Mesenchymal stem cell (in vitro differentiated cells and primary cell): ENCODE measurements at regions not wholly inside any gene's neighbourhood (a gene's known extent, or its start where the extent isn't known, plus 50 kb on each side); places are given as distances from the start of the nearest gene placed in this dataset.

Experiments used
- DNase-seq: peaks from one replicate; pipeline ENCODE4 v3.0.0-alpha.2; 2013
- H2AFZ ChIP-seq: one replicate; pipeline ENCODE4 v1.6.1; 2013; ENCODE audit warnings: low read depth, mild to moderate bottlenecking, control low read depth, inconsistent platforms, low read length, moderate library complexity
- H2AK5ac ChIP-seq: 2 replicates; pipeline ENCODE4 v1.6.1; 2013; ENCODE audit warnings: low read length, moderate library complexity, mild to moderate bottlenecking, inconsistent platforms; ENCODE audit not compliant: severe bottlenecking
- H2BK120ac ChIP-seq: one replicate; pipeline ENCODE4 v1.6.1; 2013; ENCODE audit warnings: low read depth, mild to moderate bottlenecking, inconsistent platforms, low read length, moderate library complexity
- H2BK12ac ChIP-seq, 2 experiments: one replicate each; pipeline ENCODE4 v1.6.1; 2013; ENCODE audit warnings: inconsistent platforms in 2 of 2, low read length in 2 of 2, mild to moderate bottlenecking in 2 of 2, moderate library complexity in 2 of 2, control low read depth in 1 of 2
- H2BK15ac ChIP-seq: one replicate; pipeline ENCODE4 v1.6.1; 2013; ENCODE audit warnings: mild to moderate bottlenecking, low read depth, inconsistent platforms; ENCODE audit not compliant: poor library complexity, severe bottlenecking
- H2BK5ac ChIP-seq: 2 replicates; pipeline ENCODE4 v1.6.1; 2013; ENCODE audit warnings: low read depth, mild to moderate bottlenecking, low read length, control low read depth, inconsistent platforms; ENCODE audit not compliant: poor library complexity, severe bottlenecking
- H3K14ac ChIP-seq, 2 experiments: one replicate each; pipeline ENCODE4 v1.6.1; 2013; ENCODE audit warnings: inconsistent platforms in 2 of 2, low read length in 2 of 2, control low read depth in 1 of 2, mild to moderate bottlenecking in 1 of 2, moderate library complexity in 1 of 2
- H3K18ac ChIP-seq, 2 experiments: one replicate each; pipeline ENCODE4 v1.6.1; 2013; ENCODE audit warnings: inconsistent platforms in 2 of 2, low read length in 2 of 2, control low read depth in 1 of 2, low read depth in 1 of 2, mild to moderate bottlenecking in 1 of 2
- H3K23ac ChIP-seq, 2 experiments: one replicate each; pipeline ENCODE4 v1.6.1; 2013; ENCODE audit warnings: inconsistent platforms in 2 of 2, low read length in 2 of 2, mild to moderate bottlenecking in 2 of 2, moderate library complexity in 2 of 2, control low read depth in 1 of 2
- H3K27ac ChIP-seq: 2 replicates; pipeline ENCODE4 v1.5.1; 2013; ENCODE audit warnings: mild to moderate bottlenecking, moderate library complexity, low read length, control low read depth, inconsistent platforms; ENCODE audit not compliant: poor library complexity, severe bottlenecking
- H3K27me3 ChIP-seq, 2 experiments: 2 replicates each; pipeline versions ENCODE4 v1.6.1 to v1.7.0; 2013; ENCODE audit warnings: low read length in 2 of 2, mild to moderate bottlenecking in 2 of 2, moderate library complexity in 2 of 2, control low read depth in 1 of 2, inconsistent platforms in 1 of 2; ENCODE audit not compliant: control insufficient read depth in 1 of 2, insufficient read depth in 1 of 2
- H3K36me3 ChIP-seq, 2 experiments: 2 replicates each; pipeline versions ENCODE4 v1.6.1 to v1.7.0; 2013; ENCODE audit warnings: low read length in 2 of 2, control low read depth in 1 of 2, inconsistent platforms in 1 of 2, low read depth in 1 of 2, mild to moderate bottlenecking in 1 of 2; ENCODE audit not compliant: insufficient read depth in 2 of 2, control insufficient read depth in 1 of 2
- H3K4ac ChIP-seq, 2 experiments: one replicate each; pipeline ENCODE4 v1.6.1; 2013; ENCODE audit warnings: inconsistent platforms in 2 of 2, low read length in 2 of 2, mild to moderate bottlenecking in 2 of 2, moderate library complexity in 2 of 2, control low read depth in 1 of 2, low read depth in 1 of 2
- H3K4me1 ChIP-seq: 2 replicates; pipeline ENCODE4 v1.6.1; 2013; ENCODE audit warnings: low read depth, low read length, control low read depth; ENCODE audit not compliant: control insufficient read depth, insufficient read depth
- H3K4me2 ChIP-seq: 2 replicates; pipeline ENCODE4 v1.6.1; 2013; ENCODE audit warnings: low read length, mild to moderate bottlenecking, inconsistent platforms; ENCODE audit not compliant: poor library complexity, severe bottlenecking
- H3K4me3 ChIP-seq, 2 experiments: 2 replicates each; pipeline versions ENCODE4 v1.5.1 to v1.7.0; 2013; ENCODE audit warnings: low read length in 2 of 2, mild to moderate bottlenecking in 2 of 2, control low read depth in 1 of 2, low read depth in 1 of 2; ENCODE audit not compliant: insufficient read depth in 1 of 2
- H3K79me1 ChIP-seq: replicated peaks from 2 replicates; pipeline ENCODE4 v1.6.1; 2013; ENCODE audit warnings: mild to moderate bottlenecking, control low read depth, low read length, inconsistent platforms; ENCODE audit not compliant: poor library complexity, severe bottlenecking
- H3K9ac ChIP-seq: 2 replicates; pipeline ENCODE4 v1.7.0; 2013; ENCODE audit warnings: mild to moderate bottlenecking, low read length, moderate library complexity
- H3K9me3 ChIP-seq: 2 replicates; pipeline ENCODE4 v1.7.0; 2013; ENCODE audit warnings: mild to moderate bottlenecking, low read length; ENCODE audit not compliant: control insufficient read depth
- H4K8ac ChIP-seq: one replicate; pipeline ENCODE4 v1.6.1; 2013; ENCODE audit warnings: inconsistent platforms, mild to moderate bottlenecking, low read length, moderate library complexity
- H4K91ac ChIP-seq: one replicate; pipeline ENCODE4 v1.6.1; 2013; ENCODE audit warnings: mild to moderate bottlenecking, low read length, inconsistent platforms
- WGBS: methylation state at CpG from one replicate; pipeline ENCODE4 v1.1.7; 2013; ENCODE audit warnings: mixed read lengths; 5-methylcytosine and 5-hydroxymethylcytosine counted together

- no peak overlapping the region for H3K4me3 ChIP-seq
- H3K14ac ChIP-seq, result no peak overlapping the region
- H3K9ac ChIP-seq, result no peak overlapping the region
- 44% methylated on average over 2 of the region's 3 CpGs for WGBS
- H4K8ac ChIP-seq, result no peak overlapping the region
- H3K36me3 ChIP-seq, result no peaks in the 10 kb centered on the region
- H3K23ac ChIP-seq, result no peak overlapping the region
- no peaks in the 10 kb centered on the region for H3K4me1 ChIP-seq
- H2BK15ac ChIP-seq, result no peak overlapping the region
- H2AK5ac ChIP-seq, result no peak overlapping the region
- no peak overlapping the region for H2AFZ ChIP-seq
- H2BK12ac ChIP-seq, result no peak overlapping the region
- no peak overlapping the region for H3K4ac ChIP-seq
- H3K27ac ChIP-seq, result no peak overlapping the region
- no peak overlapping the region for H3K4me2 ChIP-seq
- H3K9me3 ChIP-seq, result peaks cover 3% of the 10 kb centered on the region
- no peak overlapping the region for H3K18ac ChIP-seq
- H2BK120ac ChIP-seq, result no peak overlapping the region
- no peak for DNase-seq
- H2BK5ac ChIP-seq, result no peak overlapping the region
- no peaks in the 10 kb centered on the region for H3K79me1 ChIP-seq
- no peaks in the 10 kb centered on the region for H3K27me3 ChIP-seq
- H4K91ac ChIP-seq, result no peak overlapping the region
Measured at GRCh38 chr4:123984886-123985285, 588.3 kb downstream of the SPRY1 start.

- Histone ChIP-seq H3K79me1 (no peaks in the 10 kb centered on the region), H3K4me3 (peak overlapping the region in 1 of 2 experiments; percentile 27), H4K91ac (no peak overlapping the region), H3K27me3 (no peaks in the 10 kb centered on the region), H3K27ac (peak overlapping the region; percentile 90), H3K9me3 (peaks cover 3% of the 10 kb centered on the region), H3K4ac (no peak overlapping the region), H2AFZ (no peak overlapping the region), H4K8ac (no peak overlapping the region), H2BK120ac (no peak overlapping the region), H2AK5ac (no peak overlapping the region), H2BK5ac (no peak overlapping the region), H3K18ac (no peak overlapping the region), H2BK12ac (no peak overlapping the region), H3K9ac (peak overlapping the region; percentile 70), H2BK15ac (no peak overlapping the region), H3K23ac (no peak overlapping the region), H3K14ac (no peak overlapping the region), H3K36me3 (no peaks in the 10 kb centered on the region), H3K4me1 (no peaks in the 10 kb centered on the region), H3K4me2 (no peak overlapping the region)
- 83% methylated on average over 1 of the region's 2 CpGs for WGBS
- peak; percentile 83 for DNase-seq
Measured at GRCh38 chr4:123986268-123986798, 589.7 kb downstream of the SPRY1 start.

GRCh38 chr4:123987408-123987807, 590.8 kb downstream of the SPRY1 start:
- Histone ChIP-seq H3K23ac (no peak overlapping the region), H3K36me3 (no peaks in the 10 kb centered on the region), H3K4me1 (no peaks in the 10 kb centered on the region), H3K79me1 (no peaks in the 10 kb centered on the region), H3K4ac (peak overlapping the region in 1 of 2 experiments; percentile 5), H3K4me2 (no peak overlapping the region), H3K9ac (no peak overlapping the region), H3K4me3 (no peak overlapping the region), H2BK15ac (no peak overlapping the region), H4K8ac (no peak overlapping the region), H2AFZ (no peak overlapping the region), H2BK5ac (no peak overlapping the region), H3K9me3 (peaks cover 3% of the 10 kb centered on the region), H3K27ac (peak overlapping the region; percentile 71), H2BK12ac (no peak overlapping the region), H4K91ac (no peak overlapping the region), H3K14ac (no peak overlapping the region), H2BK120ac (no peak overlapping the region), H3K27me3 (no peaks in the 10 kb centered on the region), H3K18ac (peak overlapping the region in 1 of 2 experiments; percentile 2), H2AK5ac (peak overlapping the region; percentile 81)
- 93% methylated on average over 3 of the region's 3 CpGs for WGBS
- no peak for DNase-seq

- H3K79me1 ChIP-seq, result no peaks in the 10 kb centered on the region
- 94% methylated on average over 1 of the region's 2 CpGs for WGBS
- H2BK120ac ChIP-seq, result no peak overlapping the region
- no peaks in the 10 kb centered on the region for H3K4me1 ChIP-seq
- H3K36me3 ChIP-seq, result no peaks in the 10 kb centered on the region
- H3K14ac ChIP-seq, result no peak overlapping the region
- H3K9ac ChIP-seq, result no peak overlapping the region
- H3K23ac ChIP-seq, result no peak overlapping the region
- no peak overlapping the region for H2AK5ac ChIP-seq
- H2BK5ac ChIP-seq, result no peak overlapping the region
- no peak overlapping the region for H4K8ac ChIP-seq
- no peaks in the 10 kb centered on the region for H3K27me3 ChIP-seq
- H3K27ac ChIP-seq, result no peak overlapping the region
- no peak overlapping the region for H3K18ac ChIP-seq
- H3K4ac ChIP-seq, result no peak overlapping the region
- no peak overlapping the region for H4K91ac ChIP-seq
- no peak overlapping the region for H2BK15ac ChIP-seq
- H3K4me2 ChIP-seq, result no peak overlapping the region
- DNase-seq, result no peak
- no peak overlapping the region for H2BK12ac ChIP-seq
- no peak overlapping the region for H2AFZ ChIP-seq
- no peaks in the 10 kb centered on the region for H3K9me3 ChIP-seq
- no peak overlapping the region for H3K4me3 ChIP-seq
Measured at GRCh38 chr4:123990310-123990870, 593.8 kb downstream of the SPRY1 start.
